Keratinocyte (primary cell): ENCODE measurements at regions not wholly inside any gene's neighbourhood (a gene's known extent, or its start where the extent isn't known, plus 50 kb on each side); places are given as distances from the start of the nearest gene placed in this dataset.

Experiments used
- EZH2 ChIP-seq: IDR thresholded peaks from one replicate; pipeline ENCODE4 v1.6.1; 2012; ENCODE audit warnings: inconsistent platforms, mild to moderate bottlenecking, low read length, moderate library complexity
- TF ChIP-seq, protein P1 (sequence below), 3 experiments: IDR thresholded peaks in 1 of 3; conservative IDR thresholded peaks in 1 of 3; optimal IDR thresholded peaks in 1 of 3; 2 replicates in 2 of 3; 3 replicates in 1 of 3; pipeline versions ENCODE3 to v1.5.1; 2011; ENCODE audit warnings: low read length in 3 of 3, mild to moderate bottlenecking in 3 of 3, moderate library complexity in 2 of 3, control low read depth in 1 of 3, inconsistent platforms in 1 of 3; ENCODE audit not compliant: insufficient read depth in 2 of 3; ENCODE audit errors: extremely low read depth in 1 of 3

DNA sequence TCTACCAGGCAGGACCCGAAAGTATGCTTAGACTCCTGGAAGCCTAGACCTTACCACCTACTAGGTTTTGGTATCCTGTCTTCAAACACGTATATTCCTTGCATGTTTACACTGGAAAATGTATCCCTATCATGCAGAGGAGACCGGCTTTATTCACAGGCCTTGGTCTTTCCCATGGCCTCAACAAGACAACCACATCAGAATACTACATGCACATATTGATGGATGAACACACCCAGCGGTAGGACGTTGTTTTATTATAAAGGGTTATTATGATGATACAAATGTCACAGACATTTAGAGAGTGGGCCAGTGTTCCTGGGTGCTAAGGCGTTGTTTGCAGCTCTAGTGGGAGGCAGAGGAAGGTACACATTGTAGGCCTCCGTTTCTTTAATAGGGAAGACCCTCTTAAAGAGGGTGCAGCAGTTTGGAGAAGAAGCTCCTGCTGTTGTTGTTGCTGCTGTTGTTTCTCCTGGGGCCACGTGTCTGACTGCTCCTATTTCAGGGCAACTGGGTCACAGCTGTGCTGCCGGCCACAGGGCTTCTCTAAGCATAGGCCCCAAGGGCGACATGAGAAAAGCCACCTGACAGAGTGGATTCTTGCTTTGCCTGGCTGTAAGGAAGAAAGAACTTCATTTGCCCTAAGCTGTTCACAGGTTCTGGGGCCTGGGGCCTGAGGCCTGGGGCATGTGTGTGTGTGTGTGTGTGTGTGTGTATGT lies 98.3 kb upstream of the SASH1 start:
- TF ChIP-seq, protein P1, sequence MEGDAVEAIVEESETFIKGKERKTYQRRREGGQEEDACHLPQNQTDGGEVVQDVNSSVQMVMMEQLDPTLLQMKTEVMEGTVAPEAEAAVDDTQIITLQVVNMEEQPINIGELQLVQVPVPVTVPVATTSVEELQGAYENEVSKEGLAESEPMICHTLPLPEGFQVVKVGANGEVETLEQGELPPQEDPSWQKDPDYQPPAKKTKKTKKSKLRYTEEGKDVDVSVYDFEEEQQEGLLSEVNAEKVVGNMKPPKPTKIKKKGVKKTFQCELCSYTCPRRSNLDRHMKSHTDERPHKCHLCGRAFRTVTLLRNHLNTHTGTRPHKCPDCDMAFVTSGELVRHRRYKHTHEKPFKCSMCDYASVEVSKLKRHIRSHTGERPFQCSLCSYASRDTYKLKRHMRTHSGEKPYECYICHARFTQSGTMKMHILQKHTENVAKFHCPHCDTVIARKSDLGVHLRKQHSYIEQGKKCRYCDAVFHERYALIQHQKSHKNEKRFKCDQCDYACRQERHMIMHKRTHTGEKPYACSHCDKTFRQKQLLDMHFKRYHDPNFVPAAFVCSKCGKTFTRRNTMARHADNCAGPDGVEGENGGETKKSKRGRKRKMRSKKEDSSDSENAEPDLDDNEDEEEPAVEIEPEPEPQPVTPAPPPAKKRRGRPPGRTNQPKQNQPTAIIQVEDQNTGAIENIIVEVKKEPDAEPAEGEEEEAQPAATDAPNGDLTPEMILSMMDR (optimal IDR thresholded peaks at IDR 0.05 in 1 of 3, IDR thresholded peaks at IDR 0.05 in 1 of 3, conservative IDR thresholded peaks at IDR 0.05 in 1 of 3; ENCODE audit: extremely low read depth in 1 of 3, insufficient read depth in 2 of 3, low read length in 3 of 3), result no peak
- TF ChIP-seq EZH2, result no peak
